Stimulated activated memory B cell treated with anti-CD40 and anti-IgM and Interleukin-4, amounts not matched to agents 10 μg/mL and 1 μg/mL and 100 μg/mL, for 72 hours (primary cell): ENCODE measurements at regions not wholly inside any gene's neighbourhood (a gene's known extent, or its start where the extent isn't known, plus 50 kb on each side); places are given as distances from the start of the nearest gene placed in this dataset.

ENCODE experiments used
- ATAC-seq: fragments of 150-1000 bp; cut with Tn5 transposase; 2 replicates; pipeline ENCODE4 v1.10.0; 2021
- H3K27ac Mint-ChIP-seq: one replicate; pipeline ENCODE4 v1.8.0; 2022; ENCODE audit warnings: mild to moderate bottlenecking, mixed read lengths
- H3K27me3 Mint-ChIP-seq: one replicate; pipeline ENCODE4 v1.8.0; 2022; ENCODE audit warnings: mixed read lengths
- H3K36me3 Mint-ChIP-seq: one replicate; pipeline ENCODE4 v1.8.0; 2022; ENCODE audit warnings: mixed read lengths
- H3K4me1 Mint-ChIP-seq: one replicate; pipeline ENCODE4 v1.8.0; 2022; ENCODE audit warnings: mixed read lengths
- H3K4me3 Mint-ChIP-seq: one replicate; pipeline ENCODE4 v1.8.0; 2022; ENCODE audit warnings: mild to moderate bottlenecking, moderate library complexity, mixed read lengths
- H3K9me3 Mint-ChIP-seq: one replicate; pipeline ENCODE4 v1.8.0; 2022; ENCODE audit warnings: mixed read lengths

DNA sequence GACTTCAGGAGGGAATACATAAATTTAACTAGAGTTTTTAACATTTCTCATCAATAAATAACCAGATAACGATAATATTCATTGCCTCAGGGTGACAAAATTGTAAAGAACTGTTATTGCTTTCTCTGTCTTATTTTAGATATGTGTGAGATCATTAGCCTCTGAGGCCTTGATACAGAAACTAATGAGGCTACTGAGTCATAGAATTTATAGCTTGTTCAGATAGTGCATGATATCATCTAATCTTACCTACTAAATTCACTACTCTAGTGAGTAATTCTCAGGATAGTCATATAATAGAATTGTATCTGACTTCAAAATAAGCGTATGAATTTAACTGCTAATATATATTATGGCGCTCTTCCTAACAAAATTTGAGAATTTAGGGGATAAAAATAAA, 360.8 kb upstream of the KLHL1 start:
- H3K36me3 Mint-ChIP-seq: no peaks in the 10 kb centered on the region
- no peaks in the 10 kb centered on the region for H3K27me3 Mint-ChIP-seq
- no peak overlapping the region for H3K4me3 Mint-ChIP-seq
- peaks cover 6% of the 10 kb centered on the region for H3K9me3 Mint-ChIP-seq
- no peak for ATAC-seq
- no peak overlapping the region for H3K27ac Mint-ChIP-seq
- no peaks in the 10 kb centered on the region for H3K4me1 Mint-ChIP-seq

- Mint-ChIP-seq H3K27me3 (no peaks in the 10 kb centered on the region), H3K4me3 (no peak overlapping the region), H3K36me3 (no peaks in the 10 kb centered on the region), H3K9me3 (peaks cover 15% of the 10 kb centered on the region), H3K4me1 (no peaks in the 10 kb centered on the region), H3K27ac (no peak overlapping the region)
- ATAC-seq: no peak
Observed at GRCh38 chr13:70457474-70457873, 349.2 kb upstream of the KLHL1 start.

DNA sequence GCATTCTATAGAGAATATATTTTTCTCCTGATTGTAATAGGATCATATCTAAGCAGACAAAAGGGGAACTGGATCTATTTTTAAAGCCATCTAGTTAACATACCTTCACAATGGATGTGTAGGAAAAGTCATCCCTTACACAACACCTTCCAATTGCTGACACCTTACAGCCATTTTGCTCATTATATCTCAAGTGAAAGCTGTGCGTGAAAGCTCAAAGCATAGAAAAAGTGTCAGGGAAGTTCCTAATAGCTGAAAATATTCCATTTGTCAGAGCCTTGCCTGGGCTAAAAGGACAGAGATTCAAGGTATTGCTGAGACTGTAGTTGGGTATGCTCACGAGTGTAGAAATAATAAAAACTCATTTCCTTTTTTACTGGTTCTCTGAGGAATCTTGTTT, 340.6 kb upstream of the KLHL1 start:
- no peak overlapping the region for H3K4me3 Mint-ChIP-seq
- H3K9me3 Mint-ChIP-seq: peaks cover 5% of the 10 kb centered on the region
- no peak for ATAC-seq
- H3K27me3 Mint-ChIP-seq: no peaks in the 10 kb centered on the region
- no peak overlapping the region for H3K27ac Mint-ChIP-seq
- H3K36me3 Mint-ChIP-seq: no peaks in the 10 kb centered on the region
- H3K4me1 Mint-ChIP-seq: no peaks in the 10 kb centered on the region

- ATAC-seq: no peak
- Mint-ChIP-seq H3K27me3 (no peaks in the 10 kb centered on the region), H3K36me3 (no peaks in the 10 kb centered on the region), H3K9me3 (peaks cover 4% of the 10 kb centered on the region), H3K4me3 (no peak overlapping the region), H3K27ac (no peak overlapping the region), H3K4me1 (no peaks in the 10 kb centered on the region)
Observed at GRCh38 chr13:70432276-70432805, 324.1 kb upstream of the KLHL1 start.

GRCh38 chr13:70430256-70430655, 322.0 kb upstream of the KLHL1 start:
- Mint-ChIP-seq H3K27ac (no peak overlapping the region), H3K4me1 (no peaks in the 10 kb centered on the region), H3K4me3 (no peak overlapping the region), H3K27me3 (no peaks in the 10 kb centered on the region), H3K9me3 (peaks cover 4% of the 10 kb centered on the region), H3K36me3 (no peaks in the 10 kb centered on the region)
- no peak for ATAC-seq

DNA sequence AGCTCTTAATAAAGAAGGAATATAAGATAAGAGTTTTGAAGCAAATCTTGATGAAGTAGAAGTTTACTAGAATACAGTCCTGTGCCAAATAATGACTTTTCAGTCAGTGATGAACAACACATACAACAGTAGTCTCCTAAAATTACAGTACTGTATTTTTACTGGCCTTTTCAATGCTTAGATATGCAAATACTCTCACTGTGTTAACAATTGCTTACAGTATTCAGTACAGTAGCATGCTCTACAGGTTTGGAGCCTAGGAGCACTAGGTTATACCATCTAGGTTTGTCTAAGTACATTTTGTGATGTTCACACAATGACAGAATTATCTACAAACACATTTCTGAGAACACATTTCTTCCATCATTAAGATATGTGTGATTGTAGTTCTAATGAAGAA, 316.7 kb upstream of the KLHL1 start:
- H3K27me3 Mint-ChIP-seq: no peaks in the 10 kb centered on the region
- no peak overlapping the region for H3K4me3 Mint-ChIP-seq
- no peaks in the 10 kb centered on the region for H3K36me3 Mint-ChIP-seq
- H3K27ac Mint-ChIP-seq: no peak overlapping the region
- no peaks in the 10 kb centered on the region for H3K4me1 Mint-ChIP-seq
- H3K9me3 Mint-ChIP-seq: no peaks in the 10 kb centered on the region
- ATAC-seq: no peak

DNA sequence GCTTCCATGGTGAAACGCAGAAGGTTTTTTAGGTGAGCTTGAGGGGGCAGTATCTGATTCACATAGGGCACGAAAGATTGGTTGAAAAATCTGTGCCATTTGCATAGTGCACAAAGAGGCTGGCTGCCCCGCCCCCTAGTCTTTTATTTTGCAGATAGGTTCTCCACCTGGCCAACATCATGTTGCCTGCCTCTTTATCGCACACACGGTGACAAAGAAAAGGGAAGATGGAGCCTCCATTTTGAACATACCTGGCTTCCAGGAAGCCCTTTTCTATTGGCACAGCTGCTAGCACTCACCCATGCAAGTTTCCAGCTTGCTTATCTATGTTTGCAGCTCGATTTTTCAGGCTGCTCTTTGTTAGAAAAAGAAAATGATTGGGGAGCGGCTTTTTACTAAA, 316.2 kb upstream of the KLHL1 start:
- H3K4me3 Mint-ChIP-seq: no peak overlapping the region
- H3K36me3 Mint-ChIP-seq: no peaks in the 10 kb centered on the region
- ATAC-seq: no peak
- no peak overlapping the region for H3K27ac Mint-ChIP-seq
- H3K9me3 Mint-ChIP-seq: no peaks in the 10 kb centered on the region
- no peaks in the 10 kb centered on the region for H3K4me1 Mint-ChIP-seq
- H3K27me3 Mint-ChIP-seq: no peaks in the 10 kb centered on the region

DNA sequence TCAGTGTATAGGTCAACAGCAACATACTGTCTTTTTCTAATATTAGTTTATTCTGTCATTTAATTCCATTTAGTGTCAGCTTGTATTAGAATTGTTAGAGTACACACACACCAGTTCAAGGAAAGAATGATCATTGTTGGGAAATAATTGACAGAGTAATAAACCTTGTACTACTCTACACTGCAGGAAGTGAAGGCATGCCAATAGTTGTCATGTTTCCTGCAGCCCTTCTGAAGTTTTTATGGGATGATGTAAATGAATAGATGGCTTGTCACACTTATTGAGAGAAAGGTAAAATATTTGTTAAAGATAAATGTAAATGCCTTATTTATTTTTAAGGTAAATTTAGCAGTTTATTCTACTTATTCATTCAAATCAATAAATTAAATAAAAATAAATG, 306.9 kb upstream of the KLHL1 start:
- no peak for ATAC-seq
- Mint-ChIP-seq H3K4me1 (no peaks in the 10 kb centered on the region), H3K27me3 (no peaks in the 10 kb centered on the region), H3K4me3 (no peak overlapping the region), H3K27ac (no peak overlapping the region), H3K9me3 (peaks cover 3% of the 10 kb centered on the region), H3K36me3 (no peaks in the 10 kb centered on the region)

GRCh38 chr13:70408865-70409264, 300.6 kb upstream of the KLHL1 start:
- H3K27me3 Mint-ChIP-seq: no peaks in the 10 kb centered on the region
- no peak overlapping the region for H3K27ac Mint-ChIP-seq
- H3K9me3 Mint-ChIP-seq: peaks cover 5% of the 10 kb centered on the region
- H3K36me3 Mint-ChIP-seq: no peaks in the 10 kb centered on the region
- no peak for ATAC-seq
- H3K4me1 Mint-ChIP-seq: no peaks in the 10 kb centered on the region
- H3K4me3 Mint-ChIP-seq: no peak overlapping the region

GRCh38 chr13:70407486-70407885, 299.2 kb upstream of the KLHL1 start:
- Mint-ChIP-seq H3K4me1 (no peaks in the 10 kb centered on the region), H3K36me3 (no peaks in the 10 kb centered on the region), H3K4me3 (no peak overlapping the region), H3K27me3 (no peaks in the 10 kb centered on the region), H3K9me3 (peaks cover 5% of the 10 kb centered on the region), H3K27ac (no peak overlapping the region)
- no peak for ATAC-seq

DNA sequence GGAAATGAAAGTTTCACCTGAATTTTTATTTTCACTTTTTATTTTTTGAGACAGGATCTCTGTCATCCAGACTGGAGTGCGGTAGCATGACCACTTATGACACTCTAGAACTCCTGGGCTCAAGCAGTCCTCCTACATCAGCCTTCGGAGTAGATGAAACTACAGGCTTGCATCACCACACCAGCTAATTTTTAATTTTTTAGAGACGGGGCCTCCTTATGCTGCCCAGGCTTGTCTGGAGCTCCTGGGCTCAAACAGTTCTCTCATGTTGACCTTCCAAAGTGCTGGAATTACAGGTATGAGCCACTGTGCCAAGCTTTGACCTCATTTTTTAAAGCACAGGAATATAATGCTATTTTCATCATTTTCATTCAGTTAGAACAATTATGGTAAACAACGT, 297.0 kb upstream of the KLHL1 start:
- Mint-ChIP-seq H3K9me3 (peaks cover 2% of the 10 kb centered on the region), H3K36me3 (no peaks in the 10 kb centered on the region), H3K27me3 (no peaks in the 10 kb centered on the region), H3K4me3 (no peak overlapping the region), H3K4me1 (no peaks in the 10 kb centered on the region), H3K27ac (no peak overlapping the region)
- ATAC-seq: no peak

DNA sequence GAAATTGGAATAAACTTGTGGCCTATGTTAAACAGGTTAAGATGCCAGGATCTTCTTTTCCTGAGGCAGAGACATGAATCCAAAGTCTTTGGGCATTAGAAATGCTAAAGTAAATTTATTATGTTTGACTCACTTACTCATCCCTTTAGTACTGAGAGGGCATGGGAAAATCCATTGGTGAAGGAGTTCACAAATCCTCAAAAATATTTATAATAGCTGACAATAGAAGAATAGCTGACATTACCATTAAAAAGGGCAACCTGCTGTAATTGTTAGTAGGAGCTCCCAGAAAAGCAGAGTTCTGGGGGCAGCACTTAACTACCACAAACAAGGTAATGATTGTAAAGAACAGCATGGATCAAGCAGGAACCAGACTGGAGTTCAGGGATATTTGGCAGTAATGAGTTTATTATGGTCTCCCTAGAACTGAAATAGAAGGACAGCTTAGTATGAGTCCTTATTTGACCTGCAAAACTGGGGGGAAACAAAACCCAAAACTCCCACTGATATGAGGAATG, 285.8 kb upstream of the KLHL1 start:
- H3K36me3 Mint-ChIP-seq: no peaks in the 10 kb centered on the region
- H3K27me3 Mint-ChIP-seq: no peaks in the 10 kb centered on the region
- no peak overlapping the region for H3K27ac Mint-ChIP-seq
- no peak overlapping the region for H3K4me3 Mint-ChIP-seq
- ATAC-seq: no peak
- H3K9me3 Mint-ChIP-seq: peaks cover 10% of the 10 kb centered on the region
- no peaks in the 10 kb centered on the region for H3K4me1 Mint-ChIP-seq

DNA sequence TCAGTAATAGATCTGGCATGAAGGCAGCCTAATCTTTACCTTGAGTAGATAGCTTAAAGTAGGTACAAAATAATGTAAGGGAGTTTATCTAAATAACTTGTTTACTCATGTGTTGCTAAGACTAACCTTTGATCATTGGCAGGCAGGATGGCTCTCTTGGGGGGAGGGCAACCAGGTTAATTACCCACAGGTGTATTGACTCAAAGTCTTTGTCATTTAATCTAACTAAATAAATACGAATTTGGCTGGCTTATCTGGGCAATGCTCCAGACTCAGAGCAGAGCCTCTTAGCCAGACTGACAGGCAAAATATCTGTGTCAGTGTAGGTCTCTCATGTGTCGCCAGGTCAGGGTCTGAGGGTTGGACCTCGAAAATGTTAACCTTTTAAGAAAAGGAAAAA, 283.4 kb upstream of the KLHL1 start:
- Mint-ChIP-seq H3K27me3 (no peaks in the 10 kb centered on the region), H3K27ac (no peak overlapping the region), H3K36me3 (no peaks in the 10 kb centered on the region), H3K9me3 (peaks cover 2% of the 10 kb centered on the region), H3K4me1 (no peaks in the 10 kb centered on the region), H3K4me3 (no peak overlapping the region)
- no peak for ATAC-seq

- no peaks in the 10 kb centered on the region for H3K4me1 Mint-ChIP-seq
- ATAC-seq: no peak
- no peaks in the 10 kb centered on the region for H3K36me3 Mint-ChIP-seq
Observed at GRCh38 chr13:70390968-70391367, 282.7 kb upstream of the KLHL1 start.

GRCh38 chr13:70390064-70390463, 281.8 kb upstream of the KLHL1 start:
- H3K27me3 Mint-ChIP-seq: no peaks in the 10 kb centered on the region
- H3K4me1 Mint-ChIP-seq: no peaks in the 10 kb centered on the region
- H3K9me3 Mint-ChIP-seq: peaks cover 2% of the 10 kb centered on the region
- no peak overlapping the region for H3K27ac Mint-ChIP-seq
- no peaks in the 10 kb centered on the region for H3K36me3 Mint-ChIP-seq
- no peak overlapping the region for H3K4me3 Mint-ChIP-seq
- ATAC-seq: no peak

More at GRCh38 chr13:70390968-70391367, 282.7 kb upstream of the KLHL1 start:
- Mint-ChIP-seq H3K27me3 (no peaks in the 10 kb centered on the region), H3K4me3 (no peak overlapping the region), H3K27ac (no peak overlapping the region), H3K9me3 (peaks cover 2% of the 10 kb centered on the region)

- no peak overlapping the region for H3K27ac Mint-ChIP-seq
- H3K4me3 Mint-ChIP-seq: no peak overlapping the region
- peaks cover 2% of the 10 kb centered on the region for H3K9me3 Mint-ChIP-seq
- H3K27me3 Mint-ChIP-seq: no peaks in the 10 kb centered on the region
- no peaks in the 10 kb centered on the region for H3K4me1 Mint-ChIP-seq
- ATAC-seq: no peak
- no peaks in the 10 kb centered on the region for H3K36me3 Mint-ChIP-seq
Observed at GRCh38 chr13:70388935-70389334, 280.7 kb upstream of the KLHL1 start.

- H3K27me3 Mint-ChIP-seq: no peaks in the 10 kb centered on the region
- no peak overlapping the region for H3K27ac Mint-ChIP-seq
- ATAC-seq: no peak
- H3K4me1 Mint-ChIP-seq: no peaks in the 10 kb centered on the region
- H3K9me3 Mint-ChIP-seq: no peaks in the 10 kb centered on the region
- H3K4me3 Mint-ChIP-seq: no peak overlapping the region
- H3K36me3 Mint-ChIP-seq: no peaks in the 10 kb centered on the region
Observed at GRCh38 chr13:70386919-70387318, 278.7 kb upstream of the KLHL1 start.
